ENCODE measurements at regions not wholly inside any gene's neighbourhood (a gene's known extent, or its start where the extent isn't known, plus 50 kb on each side); places are given as distances from the start of the nearest gene placed in this dataset.

- H3K23ac ChIP-seq (ENCODE audit: insufficient read length, low read depth, low read length): no peak overlapping the region
- H3K79me2 ChIP-seq (ENCODE audit: insufficient read depth, low read length): peaks cover 5% of the 10 kb centered on the region; the same call in 1 of the 2 replicates
- H2BK20ac ChIP-seq (ENCODE audit: low read depth, low read length, poor library complexity, severe bottlenecking): no peak overlapping the region
- H2AFZ ChIP-seq (ENCODE audit: low read length): no peak overlapping the region
- no peak overlapping the region for H2BK120ac ChIP-seq (ENCODE audit: low read depth, low read length, poor library complexity, severe bottlenecking)
- no peak overlapping the region for H4K8ac ChIP-seq (replicated peaks; ENCODE audit: insufficient read length, low read depth, low read length)
- H2BK15ac ChIP-seq (ENCODE audit: low read depth, low read length): no peak overlapping the region
- H3K9ac ChIP-seq (ENCODE audit: extremely low read depth, insufficient read length, low read length): no peak overlapping the region
- Mint-ChIP-seq H3K9me3 (no peaks in the 10 kb centered on the region), H3K27me3 (ENCODE audit: low read depth) (no peaks in the 10 kb centered on the region), H3K27ac (peak overlapping the region in 2 of 3 experiments; percentile 45 to 56; a peak in 3 of 7 replicates), H3K36me3 (ENCODE audit: insufficient read depth in 1 of 3, low read depth in 3 of 3) (peaks cover 2 to 8% (median 7%) of the 10 kb centered on the region in 3 experiments; a peak in 4 of 7 replicates), H3K4me3 (no peak overlapping the region), H3K4me1 (peaks cover 34 to 36% of the 10 kb centered on the region in 2 experiments)
- no peak overlapping the region for H4K5ac ChIP-seq (ENCODE audit: insufficient read length, low read depth, low read length)
- no peak overlapping the region for H2BK12ac ChIP-seq (ENCODE audit: insufficient read length, low read depth, low read length)
- no peaks in the 10 kb centered on the region for H3K27me3 ChIP-seq (ENCODE audit: insufficient read depth, low read length)
- no peak overlapping the region for H2BK5ac ChIP-seq (ENCODE audit: insufficient read length, low read length)
- no peak overlapping the region for H3K27ac ChIP-seq (ENCODE audit: insufficient read length, low read depth, low read length)
- H3K4me2 ChIP-seq (ENCODE audit: insufficient read depth, insufficient read length, low read length): no peak overlapping the region
- no peak overlapping the region for H3T11ph ChIP-seq (ENCODE audit: low read length)
- no peaks in the 10 kb centered on the region for H3K23me2 ChIP-seq (ENCODE audit: insufficient read length, low read depth, low read length, poor library complexity, severe bottlenecking)
- no peak overlapping the region for H2AK5ac ChIP-seq (ENCODE audit: insufficient read length, low read length)
- no peaks in the 10 kb centered on the region for H3K9me3 ChIP-seq (ENCODE audit: control insufficient read depth, low read depth, low read length)
- no peaks in the 10 kb centered on the region for H3K79me1 ChIP-seq (ENCODE audit: insufficient read depth, low read depth, low read length, poor library complexity, severe bottlenecking)
- H3K14ac ChIP-seq (ENCODE audit: insufficient read depth, low read length): no peak overlapping the region
- no peak overlapping the region for H4K91ac ChIP-seq (ENCODE audit: insufficient read length, low read depth, low read length)
- H3K18ac ChIP-seq (ENCODE audit: insufficient read length, low read depth, low read length): no peak overlapping the region
- no peak for TF ChIP-seq CTCF (conservative IDR thresholded peaks at IDR 0.05)
- no peak overlapping the region for H3K4ac ChIP-seq (ENCODE audit: low read depth, low read length)
- no peak overlapping the region for H3K56ac ChIP-seq (ENCODE audit: insufficient read length, low read depth, low read length)
- no peak for DNase-seq
- H3K4me1 ChIP-seq (ENCODE audit: insufficient read depth, low read length): no peaks in the 10 kb centered on the region; the same call in 1 of the 2 replicates
- WGBS (ENCODE audit: extremely low coverage, insufficient read length, low lambda C conversion rate): no CpG with 5 or more reads among the region's 2 CpGs
- no peaks in the 10 kb centered on the region for H4K20me1 ChIP-seq (ENCODE audit: control insufficient read depth, insufficient read depth, insufficient read length)
Measured at GRCh38 chr3:176302271-176302670, 895.0 kb downstream of the TBL1XR1 start.

All from H9 (cell line).